GM19438 (cell line): ENCODE measurements at regions not wholly inside any gene's neighbourhood (a gene's known extent, or its start where the extent isn't known, plus 50 kb on each side); places are given as distances from the start of the nearest gene placed in this dataset.
"Not testable (repeated sequence)": the region's sequence is repeated elsewhere in the genome, so short reads cannot be mapped to it uniquely, and the experiment has no call there.

Experiments used
- ATAC-seq: cut with Tn5 transposase; IDR thresholded peaks from one replicate; pipeline ENCODE4 v1.9.1; 2021; ENCODE audit warnings: low read depth; ENCODE audit not compliant: unreplicated experiment

GRCh38 chr3:106114220-106114619 lies 245.4 kb upstream of the CBLB start:
- no peak for ATAC-seq

- no peak for ATAC-seq
Observed at GRCh38 chr3:106114848-106115247, 246.0 kb upstream of the CBLB start.

GRCh38 chr3:106115557-106115956 lies 246.7 kb upstream of the CBLB start:
- ATAC-seq, result no peak

GRCh38 chr3:106116733-106117489 lies 248.1 kb upstream of the CBLB start:
- no peak for ATAC-seq

- ATAC-seq, result no peak
Observed at GRCh38 chr3:106117490-106117858, 248.7 kb upstream of the CBLB start.

- ATAC-seq, result no peak
Observed at GRCh38 chr3:106119614-106120082, 250.8 kb upstream of the CBLB start.

- no peak for ATAC-seq
Observed at GRCh38 chr3:106120356-106120755, 251.5 kb upstream of the CBLB start.

- ATAC-seq, result no peak
Observed at GRCh38 chr3:106121491-106122289, 252.9 kb upstream of the CBLB start.

GRCh38 chr3:106124818-106125217 lies 256.0 kb upstream of the CBLB start:
- ATAC-seq, result no peak

GRCh38 chr3:106125321-106125720 lies 256.5 kb upstream of the CBLB start:
- ATAC-seq, result no peak

GRCh38 chr3:106126067-106126845 lies 257.4 kb upstream of the CBLB start:
- ATAC-seq, result no peak

GRCh38 chr3:106126846-106127235 lies 258.0 kb upstream of the CBLB start:
- ATAC-seq, result no peak

GRCh38 chr3:106129939-106130338 lies 261.1 kb upstream of the CBLB start:
- ATAC-seq, result no peak

- ATAC-seq, result no peak
Observed at GRCh38 chr3:106130384-106131198, 261.8 kb upstream of the CBLB start.

- no peak for ATAC-seq
Observed at GRCh38 chr3:106135451-106136160, 266.8 kb upstream of the CBLB start.

GRCh38 chr3:106139826-106140225 lies 271.0 kb upstream of the CBLB start:
- ATAC-seq, result no peak

GRCh38 chr3:106140431-106140830 lies 271.6 kb upstream of the CBLB start:
- no peak for ATAC-seq

- no peak for ATAC-seq
Observed at GRCh38 chr3:106144030-106144429, 275.2 kb upstream of the CBLB start.

GRCh38 chr3:106148440-106149082 lies 279.7 kb upstream of the CBLB start:
- not testable (repeated sequence) for ATAC-seq
